ENCODE measurements at regions not wholly inside any gene's neighbourhood (a gene's known extent, or its start where the extent isn't known, plus 50 kb on each side); places are given as distances from the start of the nearest gene placed in this dataset.

GRCh38 chr20:60598528-60598927 lies 640.3 kb downstream of the CDH26 start:
- no peak overlapping the region for H3K27ac ChIP-seq (ENCODE audit: low read depth in 1 of 2, low read length in 2 of 2)
- ATAC-seq (ENCODE audit: poor library complexity) (no peak), DNase-seq (no peak)
- no peak overlapping the region for H3K4me3 ChIP-seq (ENCODE audit: low read length)
- Mint-ChIP-seq H3K27ac (no peak overlapping the region), H3K4me3 (no peak overlapping the region), H3K4me1 (ENCODE audit: low read depth) (no peaks in the 10 kb centered on the region), H3K27me3 (no peaks in the 10 kb centered on the region), H3K9me3 (no peaks in the 10 kb centered on the region), H3K36me3 (ENCODE audit: low read depth) (no peaks in the 10 kb centered on the region)
- no peaks in the 10 kb centered on the region for H3K27me3 ChIP-seq (ENCODE audit: control insufficient read depth in 1 of 2, insufficient read depth in 2 of 2, low read length in 2 of 2)
- H3K9me3 ChIP-seq (ENCODE audit: control insufficient read depth in 1 of 2, insufficient read depth in 1 of 2, low read length in 2 of 2): peaks cover 0 to 16% of the 10 kb centered on the region in 2 experiments
- no peaks in the 10 kb centered on the region for H3K4me1 ChIP-seq (ENCODE audit: insufficient read depth, low read length)
- POLR2A ChIA-PET: no interaction called here
- TF ChIP-seq CTCF (IDR thresholded peaks at IDR 0.05): no peak
- CTCF ChIA-PET: no interaction called here
- intact Hi-C loops (cut with DNase I, micrococcal nuclease): no loop called here
- no peaks in the 10 kb centered on the region for H3K36me3 ChIP-seq (ENCODE audit: insufficient read depth, low read length)

- Mint-ChIP-seq H3K4me1 (ENCODE audit: low read depth) (no peaks in the 10 kb centered on the region), H3K4me3 (no peak overlapping the region), H3K9me3 (no peaks in the 10 kb centered on the region), H3K36me3 (ENCODE audit: low read depth) (no peaks in the 10 kb centered on the region), H3K27ac (no peak overlapping the region), H3K27me3 (no peaks in the 10 kb centered on the region)
- H3K27me3 ChIP-seq (ENCODE audit: control insufficient read depth in 1 of 2, insufficient read depth in 2 of 2, low read length in 2 of 2): no peaks in the 10 kb centered on the region
- no peak for ATAC-seq (ENCODE audit: poor library complexity)
- peaks cover 0 to 16% of the 10 kb centered on the region in 2 experiments for H3K9me3 ChIP-seq (ENCODE audit: control insufficient read depth in 1 of 2, insufficient read depth in 1 of 2, low read length in 2 of 2)
- no peak overlapping the region for H3K4me3 ChIP-seq (ENCODE audit: low read length)
- H3K27ac ChIP-seq (ENCODE audit: low read depth in 1 of 2, low read length in 2 of 2): no peak overlapping the region
- no peaks in the 10 kb centered on the region for H3K4me1 ChIP-seq (ENCODE audit: insufficient read depth, low read length)
- TF ChIP-seq CTCF (IDR thresholded peaks at IDR 0.05): no peak
- POLR2A ChIA-PET: no interaction called here
- no peaks in the 10 kb centered on the region for H3K36me3 ChIP-seq (ENCODE audit: insufficient read depth, low read length)
- intact Hi-C loops (cut with DNase I, micrococcal nuclease): no loop called here
- CTCF ChIA-PET: no interaction called here
- DNase-seq: no peak
These were observed 641.2 kb downstream of the CDH26 start for GRCh38 chr20:60599381-60599780.

- DNase-seq: no peak
- POLR2A ChIA-PET: no interaction called here
- Mint-ChIP-seq H3K36me3 (ENCODE audit: low read depth) (no peaks in the 10 kb centered on the region), H3K27me3 (peaks cover 4% of the 10 kb centered on the region), H3K9me3 (no peaks in the 10 kb centered on the region), H3K4me3 (no peak overlapping the region), H3K27ac (no peak overlapping the region), H3K4me1 (ENCODE audit: low read depth) (no peaks in the 10 kb centered on the region)
- Histone ChIP-seq H3K4me1 (ENCODE audit: insufficient read depth, low read length) (no peaks in the 10 kb centered on the region), H3K9me3 (ENCODE audit: control insufficient read depth in 1 of 2, insufficient read depth in 1 of 2, low read length in 2 of 2) (peaks cover 0 to 16% of the 10 kb centered on the region in 2 experiments), H3K36me3 (ENCODE audit: insufficient read depth, low read length) (no peaks in the 10 kb centered on the region), H3K27ac (ENCODE audit: low read depth in 1 of 2, low read length in 2 of 2) (no peak overlapping the region), H3K4me3 (ENCODE audit: low read length) (no peak overlapping the region), H3K27me3 (ENCODE audit: control insufficient read depth in 1 of 2, insufficient read depth in 2 of 2, low read length in 2 of 2) (no peaks in the 10 kb centered on the region)
- intact Hi-C loops (cut with DNase I, micrococcal nuclease): no loop called here
- CTCF ChIA-PET: no interaction called here
- TF ChIP-seq CTCF (IDR thresholded peaks at IDR 0.05): no peak
- ATAC-seq (ENCODE audit: poor library complexity): no peak
These were observed 641.8 kb downstream of the CDH26 start for GRCh38 chr20:60600036-60600435.

Data from CD4-positive, alpha-beta T cell (primary cell).